IPS-20b (cell line): ENCODE measurements at regions not wholly inside any gene's neighbourhood (a gene's known extent, or its start where the extent isn't known, plus 50 kb on each side); places are given as distances from the start of the nearest gene placed in this dataset.

Experiments used
- H3K27ac ChIP-seq: one replicate; pipeline ENCODE4 v1.5.1; 2013; ENCODE audit warnings: low read length
- H3K27me3 ChIP-seq: 2 replicates; pipeline ENCODE4 v1.6.1; 2013; ENCODE audit warnings: mild to moderate bottlenecking, low read length, inconsistent platforms; ENCODE audit not compliant: insufficient read depth
- H3K36me3 ChIP-seq: 2 replicates; pipeline ENCODE4 v1.6.1; 2013; ENCODE audit warnings: low read depth, mild to moderate bottlenecking, inconsistent platforms, low read length, moderate library complexity; ENCODE audit not compliant: insufficient read depth
- H3K4me1 ChIP-seq: 2 replicates; pipeline ENCODE4 v1.6.1; 2013; ENCODE audit warnings: mild to moderate bottlenecking, control low read depth, inconsistent platforms, low read length, moderate library complexity; ENCODE audit not compliant: insufficient read depth
- H3K4me3 ChIP-seq: 2 replicates; pipeline ENCODE4 v1.5.1; 2013; ENCODE audit warnings: mild to moderate bottlenecking, low read length, inconsistent platforms
- H3K9ac ChIP-seq: 2 replicates; pipeline ENCODE4 v1.6.1; 2013; ENCODE audit warnings: low read depth, mild to moderate bottlenecking, inconsistent platforms, low read length, moderate library complexity
- H3K9me3 ChIP-seq: 2 replicates; pipeline ENCODE4 v1.6.1; 2013; ENCODE audit warnings: mild to moderate bottlenecking, low read depth, low read length, inconsistent platforms; ENCODE audit not compliant: insufficient read depth

DNA sequence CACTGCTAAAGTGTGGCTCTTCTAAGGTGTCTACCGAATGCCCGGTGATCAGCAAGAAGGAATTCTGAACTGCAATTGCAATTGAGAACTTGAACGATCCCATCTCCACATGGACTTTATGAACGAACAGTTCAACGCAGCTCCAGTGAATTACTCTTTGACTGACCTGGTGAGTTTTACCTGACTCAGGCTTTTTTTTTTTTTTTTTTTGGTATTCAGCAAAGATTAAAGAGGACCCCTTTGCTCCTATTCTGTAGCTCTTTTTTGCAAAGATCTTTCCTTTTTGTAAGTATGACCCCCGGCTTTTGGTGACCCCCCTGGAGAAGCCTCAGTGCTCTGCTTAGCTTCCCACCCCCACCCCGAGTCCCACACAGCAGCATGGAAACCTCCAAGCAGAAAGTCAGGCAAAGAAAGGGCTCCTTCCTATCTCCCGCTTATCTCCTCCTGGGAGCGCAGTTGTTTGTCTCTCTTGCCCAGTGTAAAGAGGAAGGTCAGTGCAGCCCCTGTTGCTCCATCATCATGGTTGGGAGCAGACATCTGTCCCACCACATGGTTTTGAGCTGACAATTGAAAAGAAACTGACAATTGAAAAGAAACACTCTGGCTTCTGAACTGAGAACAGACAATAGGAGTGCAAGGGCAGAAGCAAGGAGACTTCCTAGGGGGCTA, 72.1 kb upstream of the DIO3 start:
- Histone ChIP-seq H3K4me3 (no peak overlapping the region), H3K9ac (no peak overlapping the region), H3K4me1 (no peaks in the 10 kb centered on the region), H3K27me3 (no peaks in the 10 kb centered on the region), H3K36me3 (no peaks in the 10 kb centered on the region), H3K9me3 (peaks cover 14% of the 10 kb centered on the region), H3K27ac (no peak overlapping the region)

DNA sequence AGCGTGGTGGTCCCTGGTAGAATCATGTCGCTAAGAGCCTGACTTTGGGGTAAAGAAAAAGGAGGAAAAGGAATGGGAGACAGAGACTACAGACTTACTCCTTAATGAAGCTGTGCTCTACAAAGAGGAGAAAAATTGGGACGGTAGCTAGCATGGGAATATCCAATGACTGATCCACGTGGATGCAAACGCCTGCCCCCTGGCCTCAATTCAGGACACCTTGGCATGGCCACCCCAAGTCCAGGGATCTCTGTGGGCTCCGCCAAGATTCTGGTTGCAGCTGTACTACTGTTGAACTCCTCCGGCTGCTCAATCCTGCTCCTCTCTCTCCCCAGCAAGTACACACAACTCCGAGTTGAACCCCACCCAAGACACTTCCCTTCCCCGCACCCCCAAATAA, 70.5 kb upstream of the DIO3 start:
- Histone ChIP-seq H3K4me3 (no peak overlapping the region), H3K9me3 (peaks cover 8% of the 10 kb centered on the region), H3K27me3 (no peaks in the 10 kb centered on the region), H3K36me3 (no peaks in the 10 kb centered on the region), H3K27ac (no peak overlapping the region), H3K9ac (no peak overlapping the region), H3K4me1 (peaks cover 1% of the 10 kb centered on the region; the same call in 1 of the 2 replicates)

DNA sequence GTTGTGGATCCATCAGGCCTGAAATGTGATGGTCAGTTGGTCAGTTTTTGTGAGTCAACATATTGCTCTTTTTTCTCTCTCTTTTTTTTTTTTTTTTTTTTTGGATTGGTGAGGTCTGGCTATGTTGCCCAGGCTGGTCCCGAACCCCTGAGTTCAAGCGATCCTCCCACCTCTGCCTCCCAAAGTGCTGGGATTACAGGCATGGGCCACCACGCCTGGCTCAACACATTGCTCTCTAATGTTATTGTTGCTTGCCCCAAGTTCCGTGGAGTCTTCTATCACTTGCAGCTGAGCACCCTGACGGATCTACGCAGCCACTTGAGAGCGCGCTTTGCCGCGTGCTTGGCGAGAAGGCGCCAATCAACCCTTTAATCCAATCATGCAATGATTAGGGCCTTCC, 69.5 kb upstream of the DIO3 start:
- peaks cover 9% of the 10 kb centered on the region; the same call in 1 of the 2 replicates for H3K4me1 ChIP-seq
- H3K36me3 ChIP-seq = no peaks in the 10 kb centered on the region
- H3K9ac ChIP-seq = no peak overlapping the region
- no peak overlapping the region for H3K4me3 ChIP-seq
- no peak overlapping the region for H3K27ac ChIP-seq
- peaks cover 2% of the 10 kb centered on the region; the same call in 1 of the 2 replicates for H3K27me3 ChIP-seq
- H3K9me3 ChIP-seq = peaks cover under 1% of the 10 kb centered on the region

DNA sequence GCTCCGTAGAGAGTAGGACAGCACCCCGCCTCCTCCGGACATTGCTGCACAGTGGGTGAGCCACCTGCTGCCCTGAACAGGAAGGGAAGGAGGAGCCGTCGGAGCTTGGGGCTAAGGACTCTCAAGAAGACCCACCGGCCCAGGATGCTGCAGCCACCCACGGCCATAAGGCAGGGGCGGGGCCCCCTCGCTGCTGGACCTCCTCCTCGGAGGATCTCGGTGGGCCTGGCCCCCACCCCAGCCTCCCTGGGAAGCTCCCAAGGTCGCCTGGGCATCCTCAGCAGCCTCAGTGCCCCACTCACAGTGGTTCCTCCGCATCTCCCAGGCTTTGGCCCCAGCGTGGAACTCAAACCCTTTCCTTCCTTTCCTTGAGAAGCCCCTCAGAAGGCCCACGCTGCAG, 68.6 kb upstream of the DIO3 start:
- H3K4me3 ChIP-seq = no peak overlapping the region
- peaks cover 15% of the 10 kb centered on the region; the same call in 1 of the 2 replicates for H3K4me1 ChIP-seq
- H3K9ac ChIP-seq = no peak overlapping the region
- no peaks in the 10 kb centered on the region for H3K36me3 ChIP-seq
- peaks cover 7% of the 10 kb centered on the region for H3K27me3 ChIP-seq
- H3K9me3 ChIP-seq = no peaks in the 10 kb centered on the region; the same call in 1 of the 2 replicates
- no peak overlapping the region for H3K27ac ChIP-seq

DNA sequence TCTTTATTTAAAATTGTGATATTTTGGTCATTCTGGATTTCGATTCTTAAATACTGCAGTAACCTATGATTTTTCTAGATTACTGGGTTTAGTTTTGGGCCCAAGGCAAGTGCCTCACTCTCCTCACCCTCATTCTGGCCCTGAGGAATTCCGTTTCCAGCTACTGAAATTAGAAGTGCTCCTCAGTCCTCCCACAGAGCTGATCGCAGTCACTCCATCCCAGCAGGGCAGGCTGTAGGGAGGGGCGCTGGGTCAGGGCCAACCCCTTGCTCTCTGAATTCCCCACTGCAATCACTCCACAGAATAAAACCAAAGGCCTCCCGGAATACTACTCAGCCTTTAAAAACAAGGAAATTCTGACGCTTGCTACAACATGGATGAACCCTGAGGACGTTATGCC, 66.5 kb upstream of the DIO3 start:
- Histone ChIP-seq H3K27me3 (peaks cover 7% of the 10 kb centered on the region), H3K36me3 (no peaks in the 10 kb centered on the region), H3K27ac (no peak overlapping the region), H3K4me1 (peaks cover 15% of the 10 kb centered on the region; the same call in 1 of the 2 replicates), H3K9me3 (no peaks in the 10 kb centered on the region), H3K4me3 (no peak overlapping the region), H3K9ac (no peak overlapping the region)

DNA sequence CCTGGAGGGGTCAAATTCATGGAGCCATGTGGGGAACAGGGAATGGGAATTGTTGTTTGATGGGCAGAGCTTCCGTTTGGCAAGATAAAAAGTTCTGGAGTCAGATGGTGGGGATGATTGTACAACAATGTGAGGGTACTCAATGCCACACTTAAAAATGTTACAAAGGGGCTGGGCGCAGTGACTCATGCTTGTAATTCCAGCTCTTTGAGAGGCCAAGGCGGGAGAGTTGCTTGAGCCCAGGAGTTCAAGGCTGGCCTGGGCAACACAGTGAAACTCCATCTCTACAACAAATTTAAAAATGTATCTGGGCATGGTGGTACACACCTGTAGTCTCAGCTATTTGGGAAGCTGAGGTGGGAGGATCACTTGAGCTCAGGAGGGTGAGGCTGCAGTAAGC, 66.0 kb upstream of the DIO3 start:
- H3K36me3 ChIP-seq = no peaks in the 10 kb centered on the region
- no peak overlapping the region for H3K27ac ChIP-seq
- H3K27me3 ChIP-seq = peaks cover 7% of the 10 kb centered on the region
- no peaks in the 10 kb centered on the region for H3K9me3 ChIP-seq
- peaks cover 15% of the 10 kb centered on the region; the same call in 1 of the 2 replicates for H3K4me1 ChIP-seq
- no peak overlapping the region for H3K9ac ChIP-seq
- H3K4me3 ChIP-seq = no peak overlapping the region

DNA sequence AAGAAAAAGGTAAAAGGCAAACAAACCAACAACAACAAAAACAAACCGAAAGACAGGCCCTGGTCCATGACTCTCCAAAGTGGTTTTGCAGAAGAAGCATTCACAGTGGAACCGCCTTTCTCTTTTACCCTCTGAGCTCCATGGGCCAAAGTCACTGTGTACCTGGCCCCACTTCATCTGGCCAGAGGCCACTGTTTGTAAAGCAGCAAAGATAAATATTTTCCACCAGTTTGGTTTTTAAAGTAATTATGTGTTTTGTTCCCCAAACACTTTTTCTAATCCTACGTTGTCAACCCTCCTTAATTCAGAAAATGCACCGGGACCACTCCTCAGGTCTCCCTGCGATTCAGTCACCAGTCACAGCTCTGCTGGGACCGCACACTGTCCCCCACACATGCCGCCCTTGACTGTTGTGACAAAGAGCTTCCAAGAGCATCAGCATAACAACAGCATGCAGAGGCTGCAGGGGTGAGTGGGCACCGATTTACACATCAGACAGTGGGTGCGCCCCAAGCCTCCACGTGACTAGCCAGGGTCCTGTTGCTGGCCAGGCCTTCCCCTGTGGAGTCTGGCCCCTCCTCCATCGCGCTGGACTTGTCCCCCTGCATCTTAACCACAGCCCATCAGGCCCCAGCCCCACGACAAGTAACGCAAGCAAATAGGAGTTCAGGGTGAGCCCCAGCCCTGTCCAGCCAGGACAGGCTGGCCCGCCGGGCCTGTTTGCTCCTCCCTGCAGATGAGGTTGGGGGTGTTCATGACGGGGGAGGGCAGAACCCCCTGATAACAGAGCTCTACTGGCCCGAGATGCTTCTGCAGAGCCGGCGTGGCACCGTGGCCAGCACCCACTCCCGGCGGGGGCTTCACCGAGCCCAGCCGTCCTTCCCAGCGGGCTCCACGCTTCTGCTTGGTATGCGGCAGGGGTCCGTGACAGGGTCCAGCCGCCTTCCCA, 65.2 kb upstream of the DIO3 start:
- H3K4me3 ChIP-seq = peak overlapping the region; percentile 56
- H3K27ac ChIP-seq = no peak overlapping the region
- peaks cover 7% of the 10 kb centered on the region for H3K27me3 ChIP-seq
- peaks cover 15% of the 10 kb centered on the region; the same call in 1 of the 2 replicates for H3K4me1 ChIP-seq
- H3K9me3 ChIP-seq = no peaks in the 10 kb centered on the region
- H3K36me3 ChIP-seq = no peaks in the 10 kb centered on the region
- H3K9ac ChIP-seq = no peak overlapping the region

DNA sequence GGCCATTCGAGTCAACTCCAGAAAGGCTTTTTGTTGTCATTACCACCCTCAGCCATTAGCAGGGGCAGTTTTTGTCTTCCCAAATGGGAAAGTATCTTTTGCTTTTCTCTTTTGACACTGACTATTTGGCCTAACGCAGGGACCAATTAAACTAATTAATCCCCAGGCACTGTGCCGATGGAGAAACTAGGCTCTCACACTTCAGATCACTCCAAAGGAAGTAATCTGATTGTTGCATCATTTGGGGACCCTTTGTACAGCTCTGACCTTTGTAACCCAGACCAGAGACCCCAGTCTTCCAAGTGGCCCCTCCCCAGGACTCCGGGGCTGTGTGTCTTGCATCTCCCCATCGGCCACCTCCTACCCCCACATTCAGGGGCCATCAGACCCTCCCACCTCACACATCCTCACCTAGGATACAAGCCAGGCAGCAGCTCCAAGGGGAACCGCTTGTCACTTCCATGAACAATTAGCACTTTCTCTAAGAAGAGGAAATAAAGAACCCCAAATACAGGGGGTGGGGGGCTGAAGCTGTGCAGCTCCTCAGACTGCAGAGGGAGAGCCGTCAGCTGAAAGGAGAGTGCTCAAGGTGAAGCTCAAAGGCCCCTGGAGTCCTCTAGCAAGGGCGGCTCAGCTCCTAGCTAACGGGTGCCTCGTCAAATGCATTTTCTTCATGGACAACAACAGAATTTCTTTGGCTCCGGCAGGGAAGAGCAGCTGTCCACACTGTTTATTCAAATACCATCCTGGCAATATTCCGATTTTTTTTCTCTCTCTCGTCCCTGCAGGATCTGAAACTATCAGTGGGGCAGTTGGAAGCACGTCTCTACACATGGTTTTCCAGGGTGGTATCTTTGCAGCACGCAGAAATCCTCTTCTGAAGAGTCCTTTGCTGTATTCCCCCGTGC, 64.3 kb upstream of the DIO3 start:
- Histone ChIP-seq H3K9me3 (no peaks in the 10 kb centered on the region), H3K9ac (no peak overlapping the region), H3K27ac (no peak overlapping the region), H3K27me3 (peaks cover 7% of the 10 kb centered on the region), H3K4me3 (peak overlapping the region; percentile 56; the same call in 1 of the 2 replicates), H3K4me1 (peaks cover 15% of the 10 kb centered on the region; the same call in 1 of the 2 replicates), H3K36me3 (no peaks in the 10 kb centered on the region)

DNA sequence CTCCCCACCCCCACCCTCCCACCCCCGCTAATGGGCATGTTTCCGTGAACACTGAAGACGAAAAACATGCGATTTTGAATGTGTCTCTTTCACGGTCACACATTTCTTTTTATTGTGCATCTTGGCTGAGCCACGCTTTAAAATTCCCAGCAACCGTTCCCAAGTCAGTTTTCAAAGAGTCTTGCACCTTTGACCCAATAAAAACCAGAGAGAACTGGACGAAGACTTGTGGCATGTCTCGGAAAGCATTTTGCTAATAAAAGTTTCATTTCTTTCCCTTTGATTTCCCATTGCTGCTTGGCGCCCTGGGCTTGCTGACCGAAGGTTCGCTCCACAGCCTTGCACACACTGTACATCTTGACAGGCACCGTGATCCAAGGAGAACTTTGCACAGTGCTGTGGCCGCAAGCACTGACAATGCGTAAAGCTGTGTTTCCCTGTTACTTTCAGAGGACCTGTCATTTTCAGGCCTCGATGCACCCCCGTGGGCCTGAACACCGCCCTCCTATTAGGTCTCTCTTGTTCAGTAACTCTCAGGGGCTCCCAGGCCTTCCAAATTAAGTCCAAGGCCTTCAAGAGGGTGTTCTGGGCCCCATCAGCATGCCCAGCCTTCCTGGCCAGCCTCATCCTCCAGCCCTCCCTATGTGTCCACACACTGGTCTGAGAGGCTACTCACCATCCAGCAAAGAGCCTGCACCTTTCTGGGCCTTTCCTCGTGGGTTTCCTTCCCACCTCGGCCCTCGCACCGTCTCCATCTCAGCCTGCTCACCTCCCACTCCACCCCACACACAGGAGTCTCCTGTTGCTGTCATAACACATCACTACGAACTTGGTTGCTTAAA, 63.4 kb upstream of the DIO3 start:
- Histone ChIP-seq H3K4me1 (peaks cover 15% of the 10 kb centered on the region; the same call in 1 of the 2 replicates), H3K9ac (no peak overlapping the region), H3K27me3 (peaks cover 7% of the 10 kb centered on the region)

DNA sequence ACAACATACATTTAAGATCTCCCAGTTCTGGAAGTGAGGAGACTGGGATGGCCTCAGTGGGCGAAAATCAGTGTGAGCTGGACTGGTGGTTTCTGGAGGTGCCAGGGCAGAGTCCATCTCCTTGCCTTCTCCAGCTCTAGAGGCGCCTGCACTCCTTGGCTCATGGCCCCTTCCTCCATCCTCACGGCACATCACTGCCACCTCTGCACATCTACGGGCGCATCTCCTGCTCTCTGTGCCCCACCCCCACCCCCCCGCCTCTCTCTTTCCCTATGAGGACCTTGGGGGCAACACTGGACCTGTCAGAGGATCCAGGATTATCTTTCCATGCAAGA, 62.8 kb upstream of the DIO3 start:
- Histone ChIP-seq H3K9ac (no peak overlapping the region), H3K4me1 (peaks cover 15% of the 10 kb centered on the region; the same call in 1 of the 2 replicates), H3K36me3 (no peaks in the 10 kb centered on the region), H3K4me3 (no peak overlapping the region), H3K27me3 (peaks cover 7% of the 10 kb centered on the region), H3K9me3 (no peaks in the 10 kb centered on the region), H3K27ac (no peak overlapping the region)

More for the DNA sequence above, 63.4 kb upstream of the DIO3 start:
- Histone ChIP-seq H3K36me3 (no peaks in the 10 kb centered on the region), H3K9me3 (no peaks in the 10 kb centered on the region), H3K27ac (no peak overlapping the region), H3K4me3 (no peak overlapping the region)
